Epithelial cell of esophagus (primary cell): ENCODE measurements at regions not wholly inside any gene's neighbourhood (a gene's known extent, or its start where the extent isn't known, plus 50 kb on each side); places are given as distances from the start of the nearest gene placed in this dataset.
"Not testable (repeated sequence)": the region's sequence is repeated elsewhere in the genome, so short reads cannot be mapped to it uniquely, and the experiment has no call there.

Source experiments
- DNase-seq: peaks from one replicate; pipeline ENCODE4 v3.0.0; 2010; ENCODE audit warnings: low read depth
- H3K4me3 ChIP-seq: 2 replicates; pipeline ENCODE4 v1.5.1; 2011; ENCODE audit warnings: mild to moderate bottlenecking, low read length, control low read depth
- CTCF ChIP-seq: IDR thresholded peaks from 2 replicates; pipeline ENCODE4 v1.5.1; 2011; ENCODE audit warnings: low read depth, mild to moderate bottlenecking, low read length, control low read depth, inconsistent platforms; ENCODE audit not compliant: insufficient read depth; ENCODE audit errors: missing control alignments

- no peak for DNase-seq
- H3K4me3 ChIP-seq, result no peak overlapping the region
- no peak for TF ChIP-seq CTCF
Measured at GRCh38 chr17:77560841-77561240, 397.7 kb upstream of the TNRC6C start.

GRCh38 chr17:77562361-77562760 lies 396.1 kb upstream of the TNRC6C start:
- not testable (repeated sequence) for DNase-seq, H3K4me3 ChIP-seq

GRCh38 chr17:77563439-77564102 lies 394.9 kb upstream of the TNRC6C start:
- TF ChIP-seq CTCF, result no peak
- H3K4me3 ChIP-seq, result no peak overlapping the region
- DNase-seq, result no peak

- H3K4me3 ChIP-seq, result no peak overlapping the region
- no peak for TF ChIP-seq CTCF
- DNase-seq, result no peak
Measured at GRCh38 chr17:77564278-77564920, 394.1 kb upstream of the TNRC6C start.

DNA sequence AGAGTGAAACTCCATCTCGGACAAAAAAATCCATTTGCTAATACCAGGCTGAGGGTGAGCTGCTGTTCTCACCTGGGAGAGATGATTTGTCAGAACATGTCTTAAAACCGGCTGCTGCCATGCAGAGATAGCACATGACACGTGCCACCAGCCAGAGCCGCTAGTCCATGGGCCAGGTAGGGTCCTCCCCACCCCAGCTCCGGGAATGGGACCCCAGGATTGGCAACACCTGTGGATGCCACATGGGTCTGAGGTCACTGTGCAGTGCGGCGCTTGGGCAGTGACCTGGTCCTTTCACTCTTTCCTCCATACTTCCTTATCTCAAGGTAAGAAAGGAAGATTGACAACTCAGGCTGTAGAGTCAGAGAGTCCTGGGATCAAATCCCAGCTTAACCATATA lies 393.3 kb upstream of the TNRC6C start:
- no peak for TF ChIP-seq CTCF
- no peak overlapping the region for H3K4me3 ChIP-seq
- peak; percentile 21 for DNase-seq

GRCh38 chr17:77566151-77566550 lies 392.4 kb upstream of the TNRC6C start:
- TF ChIP-seq CTCF, result no peak
- DNase-seq, result no peak

DNA sequence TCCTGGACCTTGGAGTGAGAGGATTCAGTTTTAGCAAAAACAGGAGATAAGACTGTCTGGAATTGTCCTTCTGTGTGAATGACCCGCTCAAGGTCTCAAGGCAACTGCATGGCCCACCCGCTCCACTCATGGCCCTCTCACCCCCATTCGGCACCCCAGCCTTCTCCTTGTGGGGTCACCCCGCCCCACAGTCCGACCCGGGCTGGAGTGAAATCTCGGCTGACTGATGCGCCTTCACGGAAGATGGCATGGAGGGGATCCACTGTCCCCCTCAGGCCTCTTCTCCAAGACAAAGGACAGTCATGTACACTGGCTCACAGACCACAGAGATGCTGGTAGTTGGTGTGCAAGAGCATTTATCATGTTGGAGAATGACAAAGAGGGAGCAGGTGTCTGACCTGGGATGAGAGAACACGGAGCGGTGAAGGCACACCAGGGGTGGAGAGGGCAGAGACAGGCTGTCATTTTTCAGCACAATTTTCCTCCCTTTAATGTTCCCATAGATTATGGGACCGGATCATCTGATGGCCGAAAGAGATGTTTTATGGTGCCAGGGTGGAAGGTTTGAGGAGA lies 391.9 kb upstream of the TNRC6C start:
- no peak for TF ChIP-seq CTCF
- no peak overlapping the region for H3K4me3 ChIP-seq
- DNase-seq, result no peak

More at GRCh38 chr17:77566151-77566550, 392.4 kb upstream of the TNRC6C start:
- no peak overlapping the region for H3K4me3 ChIP-seq
